Calu3 (cell line): ENCODE measurements at regions not wholly inside any gene's neighbourhood (a gene's known extent, or its start where the extent isn't known, plus 50 kb on each side); places are given as distances from the start of the nearest gene placed in this dataset.
"Not testable (repeated sequence)": the region's sequence is repeated elsewhere in the genome, so short reads cannot be mapped to it uniquely, and the experiment has no call there.

ENCODE experiments used
- BruUV-seq: library from RNA; stranded (reverse); fragments of 400-500 nt; replicated peaks from 2 replicates; lab custom pipeline; 2021; lab: Mats Ljungman, UMichigan
- CTCF ChIA-PET: fragments of 300-600 bp; sonication (Branson Sonifier 250); formaldehyde crosslinking; loops from one replicate; lab custom pipeline; 2022; ENCODE audit warnings: antibody characterized with exemption; lab: Charles Lee
- DNase-seq: peaks from one replicate; pipeline ENCODE4 v3.0.0; 2022
- H3K27ac Mint-ChIP-seq: one replicate; pipeline ENCODE4 v1.8.0; 2022; ENCODE audit warnings: mixed read lengths; ENCODE audit not compliant: unreplicated experiment
- H3K27me3 Mint-ChIP-seq: one replicate; pipeline ENCODE4 v1.8.0; 2022; ENCODE audit warnings: mixed read lengths; ENCODE audit not compliant: unreplicated experiment
- H3K36me3 Mint-ChIP-seq: one replicate; pipeline ENCODE4 v1.8.0; 2022; ENCODE audit warnings: mild to moderate bottlenecking, moderate library complexity, mixed read lengths; ENCODE audit not compliant: insufficient read depth, unreplicated experiment
- H3K4me1 Mint-ChIP-seq: one replicate; pipeline ENCODE4 v1.8.0; 2022; ENCODE audit warnings: mild to moderate bottlenecking, low read depth, mixed read lengths; ENCODE audit not compliant: unreplicated experiment
- H3K4me3 Mint-ChIP-seq: one replicate; pipeline ENCODE4 v1.8.0; 2022; ENCODE audit warnings: mild to moderate bottlenecking, low read depth, moderate library complexity, mixed read lengths; ENCODE audit not compliant: unreplicated experiment
- H3K9me3 Mint-ChIP-seq: one replicate; pipeline ENCODE4 v1.8.0; 2022; ENCODE audit warnings: low read depth, mixed read lengths; ENCODE audit not compliant: unreplicated experiment
- intact Hi-C: fragments of 100-400 bp; cut with micrococcal nuclease; formaldehyde crosslinking; loops from one replicate; pipeline ENCODE4 v1.10.0; 2022; ENCODE audit not compliant: unreplicated experiment
- TF ChIP-seq, protein P1 (sequence below): fragments of 200-600 bp; IDR thresholded peaks from one replicate; pipeline ENCODE4 v1.8.0; 2022; ENCODE audit warnings: antibody characterized with exemption; ENCODE audit not compliant: unreplicated experiment

DNA sequence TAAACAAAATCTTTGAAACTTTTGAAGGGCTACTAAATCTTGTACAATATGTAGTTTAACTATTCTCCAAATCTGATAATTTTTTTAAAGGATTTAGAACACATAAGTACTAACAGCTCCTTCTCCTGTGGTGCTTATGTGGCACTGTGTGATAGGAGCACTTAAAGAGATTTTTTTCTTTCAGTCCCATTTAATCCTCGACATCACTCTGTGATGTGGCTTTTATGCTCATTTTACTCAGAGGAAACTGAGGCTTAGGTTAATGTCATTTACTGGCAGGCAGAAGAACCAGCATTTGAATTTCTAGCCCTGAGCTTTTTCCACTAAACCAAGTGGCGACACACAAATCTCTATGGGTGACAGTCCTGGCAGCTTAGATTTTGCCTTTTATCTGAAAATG lies 92.4 kb downstream of the SAMD9 start:
- DNase-seq: no peak
- Mint-ChIP-seq H3K36me3 (no peaks in the 10 kb centered on the region), H3K9me3 (no peaks in the 10 kb centered on the region), H3K27ac (no peak overlapping the region), H3K4me1 (no peaks in the 10 kb centered on the region), H3K27me3 (no peaks in the 10 kb centered on the region), H3K4me3 (no peak overlapping the region)
- TF ChIP-seq, protein P1, sequence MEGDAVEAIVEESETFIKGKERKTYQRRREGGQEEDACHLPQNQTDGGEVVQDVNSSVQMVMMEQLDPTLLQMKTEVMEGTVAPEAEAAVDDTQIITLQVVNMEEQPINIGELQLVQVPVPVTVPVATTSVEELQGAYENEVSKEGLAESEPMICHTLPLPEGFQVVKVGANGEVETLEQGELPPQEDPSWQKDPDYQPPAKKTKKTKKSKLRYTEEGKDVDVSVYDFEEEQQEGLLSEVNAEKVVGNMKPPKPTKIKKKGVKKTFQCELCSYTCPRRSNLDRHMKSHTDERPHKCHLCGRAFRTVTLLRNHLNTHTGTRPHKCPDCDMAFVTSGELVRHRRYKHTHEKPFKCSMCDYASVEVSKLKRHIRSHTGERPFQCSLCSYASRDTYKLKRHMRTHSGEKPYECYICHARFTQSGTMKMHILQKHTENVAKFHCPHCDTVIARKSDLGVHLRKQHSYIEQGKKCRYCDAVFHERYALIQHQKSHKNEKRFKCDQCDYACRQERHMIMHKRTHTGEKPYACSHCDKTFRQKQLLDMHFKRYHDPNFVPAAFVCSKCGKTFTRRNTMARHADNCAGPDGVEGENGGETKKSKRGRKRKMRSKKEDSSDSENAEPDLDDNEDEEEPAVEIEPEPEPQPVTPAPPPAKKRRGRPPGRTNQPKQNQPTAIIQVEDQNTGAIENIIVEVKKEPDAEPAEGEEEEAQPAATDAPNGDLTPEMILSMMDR: no peak
- BruUV-seq: no TSS peak
- CTCF ChIA-PET: no interaction called here
- intact Hi-C loops: no loop called here

DNA sequence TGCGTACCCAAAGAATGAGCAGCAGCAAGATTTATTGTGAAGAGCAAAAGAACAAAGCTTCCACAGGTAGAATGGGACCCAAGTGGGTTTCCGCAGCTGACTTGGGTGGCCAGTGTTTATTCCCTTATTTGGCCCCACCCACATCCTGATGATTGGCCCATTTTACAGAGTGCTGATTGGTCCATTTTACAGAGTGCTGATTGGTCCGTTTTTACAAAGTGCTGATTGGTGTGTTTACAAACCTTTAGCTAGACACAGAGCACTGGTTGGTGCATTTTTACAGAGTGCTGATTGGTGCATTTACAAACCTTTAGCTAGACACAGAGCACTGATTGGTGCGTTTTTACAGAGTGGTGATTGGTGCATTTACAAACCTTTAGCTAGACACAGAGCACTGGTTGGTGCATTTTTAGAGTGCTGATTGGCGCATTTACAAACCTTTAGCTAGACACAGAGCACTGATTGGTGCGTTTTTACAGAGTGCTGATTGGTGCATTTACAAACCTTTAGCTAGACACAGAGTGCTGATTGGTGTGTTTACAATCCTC lies 94.8 kb downstream of the SAMD9 start:
- H3K4me1 Mint-ChIP-seq, BruUV-seq, H3K27me3 Mint-ChIP-seq, H3K4me3 Mint-ChIP-seq, DNase-seq, H3K9me3 Mint-ChIP-seq, H3K27ac Mint-ChIP-seq, H3K36me3 Mint-ChIP-seq, intact Hi-C loops: not testable (repeated sequence)
- CTCF ChIA-PET: interaction anchor here (0.6 kb wide), 1 partner anchor 27 kb away, joined by 3 read pairs; no protein-coding TSS in a partner anchor

DNA sequence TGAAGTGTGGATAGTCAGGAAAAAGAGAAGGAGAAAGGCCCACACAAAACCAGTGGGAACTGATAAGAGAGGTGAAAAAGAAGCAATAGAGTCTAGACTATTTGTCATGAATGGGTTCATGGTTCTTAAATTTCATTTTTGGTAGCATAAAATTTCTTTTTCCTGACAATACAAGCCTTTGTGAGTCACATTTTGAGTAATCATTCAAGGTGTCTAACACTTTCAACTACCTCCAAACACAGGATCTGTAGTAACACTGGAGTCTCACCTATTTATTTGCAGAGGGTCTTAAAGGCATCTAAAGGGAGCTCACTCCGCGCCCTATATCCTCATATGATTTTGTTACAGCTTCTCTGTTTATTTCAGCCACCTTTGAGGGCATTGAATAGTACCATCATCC lies 96.0 kb downstream of the SAMD9 start:
- intact Hi-C loops: no loop called here
- BruUV-seq: no TSS peak
- CTCF ChIA-PET: no interaction called here
- no peaks in the 10 kb centered on the region for H3K9me3 Mint-ChIP-seq
- TF ChIP-seq, protein P1: no peak
- no peaks in the 10 kb centered on the region for H3K36me3 Mint-ChIP-seq
- no peak overlapping the region for H3K27ac Mint-ChIP-seq
- no peaks in the 10 kb centered on the region for H3K4me1 Mint-ChIP-seq
- H3K4me3 Mint-ChIP-seq: no peak overlapping the region
- no peaks in the 10 kb centered on the region for H3K27me3 Mint-ChIP-seq
- DNase-seq: no peak

DNA sequence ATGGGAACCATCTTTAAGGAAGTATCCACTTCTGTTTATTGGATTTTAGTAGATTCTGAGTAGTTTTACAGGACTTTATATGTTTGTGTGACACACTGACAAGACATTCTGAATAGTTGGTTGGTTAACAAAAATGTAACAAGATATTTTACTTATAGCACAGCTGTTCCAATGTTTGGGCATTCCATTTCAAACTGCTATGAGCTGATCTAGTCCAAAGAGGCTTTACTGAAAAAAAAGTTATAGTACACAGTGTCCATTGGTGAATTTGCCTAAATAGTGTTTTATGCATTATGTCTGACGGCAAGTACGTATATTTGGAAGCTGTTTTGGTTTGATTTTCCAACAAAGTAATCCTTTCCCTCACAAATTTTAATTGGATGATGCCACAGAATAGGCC lies 99.1 kb downstream of the SAMD9 start:
- Mint-ChIP-seq H3K9me3 (no peaks in the 10 kb centered on the region), H3K4me1 (no peaks in the 10 kb centered on the region), H3K4me3 (no peak overlapping the region), H3K27ac (no peak overlapping the region), H3K36me3 (no peaks in the 10 kb centered on the region), H3K27me3 (no peaks in the 10 kb centered on the region)
- CTCF ChIA-PET: no interaction called here
- TF ChIP-seq, protein P1: no peak
- intact Hi-C loops: no loop called here
- BruUV-seq: no TSS peak
- no peak for DNase-seq

DNA sequence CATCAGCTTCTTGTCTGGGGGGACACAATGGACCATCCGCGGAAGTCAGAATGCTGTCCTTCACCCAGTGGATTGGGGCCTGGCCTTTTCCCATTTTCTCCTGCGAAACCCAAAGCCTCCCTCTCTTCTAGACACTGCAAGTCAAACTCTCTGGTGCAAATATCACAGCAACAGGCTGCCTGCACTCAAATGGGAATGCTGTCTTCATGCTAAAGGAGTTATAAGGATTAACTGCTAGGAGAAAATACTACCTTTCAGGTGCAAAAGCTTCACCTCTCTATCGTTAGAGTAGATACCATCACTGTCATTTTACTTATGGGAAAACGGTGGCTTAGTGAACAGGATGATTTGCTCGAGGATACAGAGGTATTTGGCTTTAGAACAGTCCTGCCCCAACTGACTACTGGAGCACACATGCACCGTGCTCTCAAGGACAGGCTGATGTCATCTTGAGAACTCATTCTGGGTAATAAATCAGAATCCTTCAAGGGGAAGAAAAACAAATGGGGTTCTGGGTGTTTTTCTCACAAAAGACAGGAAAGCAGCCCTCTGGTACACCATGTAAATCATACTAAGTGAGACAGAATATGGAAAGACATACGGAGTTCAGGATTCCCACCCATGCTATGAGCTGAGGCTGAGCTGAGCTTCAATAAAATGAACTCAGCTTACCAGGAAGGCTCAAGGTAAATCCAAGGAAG lies 100.9 kb downstream of the SAMD9 start:
- Mint-ChIP-seq H3K27me3 (no peaks in the 10 kb centered on the region), H3K4me1 (no peaks in the 10 kb centered on the region), H3K36me3 (no peaks in the 10 kb centered on the region), H3K4me3 (no peak overlapping the region), H3K27ac (no peak overlapping the region), H3K9me3 (no peaks in the 10 kb centered on the region)
- CTCF ChIA-PET: interaction anchor here (0.6 kb wide), 1 partner anchor 175 kb away, joined by 3 read pairs; no protein-coding TSS in a partner anchor
- no TSS peak for BruUV-seq
- intact Hi-C loops: no loop called here
- no peak for DNase-seq
- TF ChIP-seq, protein P1: no peak
